Adrenal gland (tissue), 9 donors: ENCODE measurements at regions not wholly inside any gene's neighbourhood (a gene's known extent, or its start where the extent isn't known, plus 50 kb on each side); places are given as distances from the start of the nearest gene placed in this dataset.
"Not testable (repeated sequence)": the region's sequence is repeated elsewhere in the genome, so short reads cannot be mapped to it uniquely, and the experiment has no call there.

Experiments
- DNase-seq, 7 donors: peaks; one replicate each; pipeline ENCODE4 v3.0.0-alpha.2; 2019 to 2020
- H3K27ac ChIP-seq, 5 donors: fragments of 200-600 bp; sonication (generic) in 4 of 5; 1 replicate in 3 of 5; 2 replicates in 2 of 5; pipeline versions ENCODE4 v1.5.1 to v1.8.0; 2016 to 2020; ENCODE audit warnings: mild to moderate bottlenecking in 1 of 5
- H3K27me3 ChIP-seq: fragments of 200-600 bp; 2 replicates; pipeline ENCODE4 v1.8.0; 2021
- H3K36me3 ChIP-seq, 2 donors: fragments of 200-600 bp; replicated peaks in 1 of 2; 1 replicate in 1 of 2; 2 replicates in 1 of 2; pipeline versions ENCODE4 v1.5.1 to v1.8.0; 2018 to 2022
- H3K4me1 ChIP-seq, 2 donors: fragments of 200-600 bp; replicated peaks in 1 of 2; 1 replicate in 1 of 2; 2 replicates in 1 of 2; pipeline versions ENCODE4 v1.5.1 to v1.8.0; 2018 to 2021
- H3K4me3 ChIP-seq, 4 donors: fragments of 200-600 bp; sonication (generic) in 3 of 4; one replicate each; pipeline ENCODE4 v1.5.1; 2016 to 2018
- H3K9me3 ChIP-seq, 3 donors: fragments of 200-600 bp; sonication (generic) in 1 of 3; replicated peaks in 1 of 3; 1 replicate in 2 of 3; 2 replicates in 1 of 3; pipeline versions ENCODE4 v1.5.1 to v1.8.0; 2016 to 2021
- POLR2A ChIP-seq, 2 donors: fragments of 450-650 bp; IDR thresholded peaks; one replicate each; pipeline ENCODE4 v1.6.1; 2017; ENCODE audit warnings: antibody characterized with exemption in 2 of 2, mild to moderate bottlenecking in 2 of 2, moderate library complexity in 1 of 2
- WGBS, 4 donors: extraction: QIAGEN DNeasy Blood & Tissue Kit in 2 of 4; methylation state at CpG; one replicate each; pipeline versions ENCODE4 v1.1.5 to v1.1.7; 2013 to 2017; 5-methylcytosine and 5-hydroxymethylcytosine counted together
- intact Hi-C, 2 donors: fragments of 100-400 bp; cut with DNase I; formaldehyde crosslinking; loops; one replicate each; pipeline versions ENCODE4 v1.14.1 to v1.15.0; 2022 to 2023
- TF ChIP-seq, protein P1 (sequence below), 6 experiments: fragments of 450-650 bp in 4 of 6; fragments of 200-600 bp in 2 of 6; sonication (generic) in 1 of 6; IDR thresholded peaks; 1 replicate in 5 of 6; 2 replicates in 1 of 6; pipeline versions ENCODE4 v1.5.1 to v1.8.0; 2016 to 2021; ENCODE audit warnings: antibody characterized with exemption in 6 of 6, mild to moderate bottlenecking in 2 of 6, moderate library complexity in 1 of 6
- donor health status: healthy with polysubstance abuse.
- donor health status: Bipolar disorder and iron deficiency.
- donor health status: DM: yes; HTN: yes; CAD: no.
- donor health status: DM: no; HTN: no; CAD: no.
- donor health status: DM: no; HTN: no; CAD: no.

DNA sequence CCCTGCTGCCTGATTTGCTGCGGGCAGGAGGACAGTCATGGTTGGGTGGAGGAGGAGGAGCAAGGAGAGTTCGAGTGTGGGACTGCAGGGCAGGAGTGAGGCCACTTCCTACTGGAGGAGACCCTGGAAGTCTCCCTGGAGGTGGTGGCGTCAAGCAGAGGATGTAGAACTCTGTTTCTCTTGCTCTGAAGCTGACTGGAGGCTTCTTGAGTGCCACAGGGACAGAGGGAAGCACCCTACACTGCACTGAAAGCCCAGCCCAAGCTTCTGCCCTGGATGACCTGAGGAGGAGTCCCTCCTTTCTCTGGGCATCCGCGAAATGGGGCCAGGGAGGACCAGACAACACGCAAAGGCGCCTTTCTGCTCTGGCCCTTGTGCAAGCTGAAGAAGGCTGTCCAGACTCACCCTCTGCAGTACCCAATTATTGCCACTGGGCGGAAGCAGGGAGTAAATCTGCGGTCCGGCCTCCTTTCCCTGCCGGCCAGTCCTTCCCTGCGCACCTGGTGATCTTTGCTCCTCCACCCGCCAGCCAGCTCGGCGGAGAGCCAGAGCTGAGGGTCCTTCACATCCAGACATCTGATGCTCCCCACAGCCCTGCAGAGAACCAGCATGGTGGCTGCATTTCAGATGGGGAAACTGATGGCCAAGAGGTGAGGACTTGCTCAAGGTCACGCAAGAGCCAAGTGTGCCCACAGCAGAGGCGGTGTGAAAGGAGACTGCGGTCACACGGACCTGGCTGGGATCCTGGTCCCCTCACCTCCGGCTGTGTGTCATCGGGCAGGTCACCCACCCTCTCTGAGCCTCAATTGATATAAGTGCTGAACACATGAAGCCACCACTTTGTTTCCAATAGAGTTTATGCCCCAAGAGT lies 207.1 kb downstream of the TBC1D2B start:
- intact Hi-C loops, result no loop called here
- no peaks in the 10 kb centered on the region for H3K36me3 ChIP-seq
- WGBS, 4 donors, result 23 to 39% (median 30%) methylated on average over 5 to 21 of the region's 21 CpGs
- TF ChIP-seq, protein P1, sequence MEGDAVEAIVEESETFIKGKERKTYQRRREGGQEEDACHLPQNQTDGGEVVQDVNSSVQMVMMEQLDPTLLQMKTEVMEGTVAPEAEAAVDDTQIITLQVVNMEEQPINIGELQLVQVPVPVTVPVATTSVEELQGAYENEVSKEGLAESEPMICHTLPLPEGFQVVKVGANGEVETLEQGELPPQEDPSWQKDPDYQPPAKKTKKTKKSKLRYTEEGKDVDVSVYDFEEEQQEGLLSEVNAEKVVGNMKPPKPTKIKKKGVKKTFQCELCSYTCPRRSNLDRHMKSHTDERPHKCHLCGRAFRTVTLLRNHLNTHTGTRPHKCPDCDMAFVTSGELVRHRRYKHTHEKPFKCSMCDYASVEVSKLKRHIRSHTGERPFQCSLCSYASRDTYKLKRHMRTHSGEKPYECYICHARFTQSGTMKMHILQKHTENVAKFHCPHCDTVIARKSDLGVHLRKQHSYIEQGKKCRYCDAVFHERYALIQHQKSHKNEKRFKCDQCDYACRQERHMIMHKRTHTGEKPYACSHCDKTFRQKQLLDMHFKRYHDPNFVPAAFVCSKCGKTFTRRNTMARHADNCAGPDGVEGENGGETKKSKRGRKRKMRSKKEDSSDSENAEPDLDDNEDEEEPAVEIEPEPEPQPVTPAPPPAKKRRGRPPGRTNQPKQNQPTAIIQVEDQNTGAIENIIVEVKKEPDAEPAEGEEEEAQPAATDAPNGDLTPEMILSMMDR (IDR thresholded peaks at IDR 0.05), result peak; percentile 76 to 89 (median 79)
- TF ChIP-seq POLR2A (IDR thresholded peaks at IDR 0.05), result no peak
- peak; percentile 67 to 80 (median 72) for DNase-seq
- no peak overlapping the region for H3K4me3 ChIP-seq
- H3K27ac ChIP-seq, result no peak overlapping the region
- no peaks in the 10 kb centered on the region for H3K4me1 ChIP-seq
- no peaks in the 10 kb centered on the region for H3K27me3 ChIP-seq
- no peaks in the 10 kb centered on the region for H3K9me3 ChIP-seq

DNA sequence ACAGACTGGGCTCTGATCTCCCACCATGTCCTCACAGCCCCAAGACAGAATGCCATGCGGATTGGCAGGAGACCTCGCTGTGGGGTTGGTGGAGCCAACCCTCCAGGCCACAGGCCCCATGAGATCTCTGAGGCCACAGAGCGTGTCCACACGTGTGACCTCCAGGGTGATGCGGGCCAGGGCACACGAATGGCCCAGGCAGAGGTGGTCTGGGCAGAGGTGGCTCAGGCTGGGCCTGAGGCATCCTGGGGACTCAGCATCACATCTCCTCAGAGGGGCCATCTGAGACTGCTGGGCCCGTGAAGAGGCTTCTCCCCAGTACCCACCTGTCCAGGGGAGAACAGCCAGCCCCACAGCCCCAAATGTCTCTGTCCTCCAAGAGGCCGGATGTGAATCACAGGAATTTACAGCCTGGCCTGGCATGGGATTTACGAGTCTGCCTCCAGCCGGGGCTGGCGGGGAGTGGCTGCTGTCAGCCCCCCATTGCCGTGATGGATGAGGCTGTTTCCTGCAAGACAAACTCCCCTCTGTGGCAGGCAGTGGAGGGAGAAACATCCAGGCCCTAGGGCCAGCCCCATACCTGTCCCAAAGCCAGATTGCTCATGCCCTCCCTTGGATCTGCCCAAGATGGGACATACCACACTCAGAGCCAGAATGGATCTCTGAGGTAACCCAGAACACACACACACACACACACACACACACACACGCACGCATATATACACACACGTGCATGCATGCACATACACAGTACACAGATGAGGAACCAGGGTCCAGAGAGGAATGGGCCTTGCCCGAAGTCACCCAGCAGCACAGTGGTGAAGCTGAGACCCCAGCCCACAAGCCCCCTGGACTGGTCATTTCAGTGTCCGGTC lies 208.3 kb downstream of the TBC1D2B start:
- TF ChIP-seq, protein P1 (IDR thresholded peaks at IDR 0.05), result no peak
- no peak for TF ChIP-seq POLR2A (IDR thresholded peaks at IDR 0.05)
- 77 to 92% (median 84%) methylated on average over 2 to 17 of the region's 17 CpGs for WGBS, 4 donors
- Histone ChIP-seq H3K9me3 (no peaks in the 10 kb centered on the region), H3K4me1 (no peaks in the 10 kb centered on the region), H3K27ac (no peak overlapping the region), H3K4me3 (no peak overlapping the region), H3K27me3 (no peaks in the 10 kb centered on the region), H3K36me3 (no peaks in the 10 kb centered on the region)
- intact Hi-C loops, result no loop called here
- DNase-seq, result no peak

DNA sequence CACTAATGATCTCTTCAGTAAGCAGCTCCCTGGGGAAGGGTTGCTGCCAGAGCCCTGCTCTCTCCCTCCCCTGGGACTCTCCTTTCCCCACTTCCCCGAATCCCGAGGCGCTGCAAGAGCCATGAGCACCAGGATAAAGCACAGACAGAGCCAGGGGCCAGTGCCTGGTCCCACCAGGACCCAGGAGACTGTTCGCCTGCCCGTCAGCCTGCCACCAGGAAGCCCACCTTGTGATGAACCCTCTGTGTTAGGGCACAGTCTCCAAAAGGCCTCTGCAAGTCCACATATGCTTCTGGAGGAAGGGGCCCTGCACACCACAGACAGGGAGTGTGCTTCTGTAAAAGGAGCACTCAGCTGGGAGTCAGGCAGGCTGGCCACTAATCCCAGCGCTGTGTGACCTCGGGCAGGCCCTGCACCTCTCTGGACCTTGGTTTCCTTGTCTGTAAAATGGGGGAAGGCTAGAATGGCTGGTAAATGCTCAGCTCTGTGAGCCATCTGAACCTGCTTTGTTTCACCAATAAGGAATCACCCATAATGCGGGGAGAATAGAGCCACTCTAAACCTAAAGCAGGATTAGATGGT lies 209.4 kb downstream of the TBC1D2B start:
- H3K36me3 ChIP-seq, H3K27me3 ChIP-seq, H3K4me1 ChIP-seq, intact Hi-C loops, H3K27ac ChIP-seq, H3K4me3 ChIP-seq, H3K9me3 ChIP-seq, DNase-seq: not testable (repeated sequence)
- WGBS, 4 donors, result 70 to 88% (median 78%) methylated on average over 6 to 8 of the region's 8 CpGs

DNA sequence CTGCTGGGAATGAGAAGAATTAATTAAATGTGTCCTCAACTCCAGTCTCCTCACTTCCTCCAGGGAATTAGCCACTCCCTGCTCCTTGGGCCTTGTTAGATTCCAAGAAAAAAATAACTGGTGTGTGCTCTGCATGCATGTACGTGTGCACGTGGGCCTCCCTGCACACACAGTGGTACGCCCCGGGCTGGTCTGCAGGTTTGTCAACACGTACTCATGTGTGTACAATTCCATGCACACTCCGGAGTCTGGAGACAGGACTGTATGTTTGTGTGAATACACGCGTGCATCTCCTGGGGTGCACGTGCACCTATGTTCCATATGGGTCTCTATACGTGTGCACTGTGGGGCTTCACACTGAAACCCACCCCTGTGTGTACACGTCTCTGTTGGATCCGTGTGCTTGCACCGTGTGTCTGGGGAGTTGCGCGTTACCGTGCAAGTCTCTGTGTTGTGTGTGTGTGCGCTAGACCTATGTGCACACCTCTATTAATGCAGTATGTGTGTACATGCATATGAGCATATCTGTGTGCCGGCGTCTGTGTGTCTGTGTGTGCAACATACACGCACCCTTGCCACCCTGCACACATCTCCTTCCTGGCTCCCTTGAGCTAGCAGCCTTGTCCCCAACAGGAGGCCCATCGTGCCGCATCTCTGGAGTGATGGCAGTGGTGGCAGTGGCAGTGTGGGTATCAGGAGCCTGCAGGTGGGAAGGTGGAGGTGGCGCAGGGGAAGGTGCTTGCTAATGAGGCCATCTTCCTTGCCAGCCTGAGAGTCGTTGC lies 210.1 kb downstream of the TBC1D2B start:
- H3K4me1 ChIP-seq, result no peaks in the 10 kb centered on the region
- no peak overlapping the region for H3K4me3 ChIP-seq
- no peak overlapping the region for H3K27ac ChIP-seq
- no peaks in the 10 kb centered on the region for H3K36me3 ChIP-seq
- H3K9me3 ChIP-seq, result no peaks in the 10 kb centered on the region
- H3K27me3 ChIP-seq, result no peaks in the 10 kb centered on the region
- 84 to 89% (median 87%) methylated on average over 22 to 24 of the region's 24 CpGs for WGBS, 4 donors
- no peak for DNase-seq
- intact Hi-C loops, result no loop called here
- TF ChIP-seq POLR2A (IDR thresholded peaks at IDR 0.05), result no peak
- TF ChIP-seq, protein P1 (IDR thresholded peaks at IDR 0.05), result no peak
